Prostate gland (tissue), 2 donors: ENCODE measurements at regions not wholly inside any gene's neighbourhood (a gene's known extent, or its start where the extent isn't known, plus 50 kb on each side); places are given as distances from the start of the nearest gene placed in this dataset.

ENCODE experiments used
- POLR2A ChIP-seq: fragments of 450-650 bp; IDR thresholded peaks from one replicate; pipeline ENCODE4 v1.6.1; 2016; ENCODE audit warnings: antibody characterized with exemption, mild to moderate bottlenecking
- TF ChIP-seq, protein P1 (sequence below), 4 experiments: fragments of 200-600 bp in 2 of 4; fragments of 450-650 bp in 2 of 4; sonication (generic) in 2 of 4; IDR thresholded peaks; 1 replicate in 3 of 4; 2 replicates in 1 of 4; pipeline ENCODE4 v1.5.1; 2016 to 2019; ENCODE audit warnings: antibody characterized with exemption in 4 of 4, mild to moderate bottlenecking in 2 of 4, moderate library complexity in 2 of 4

DNA sequence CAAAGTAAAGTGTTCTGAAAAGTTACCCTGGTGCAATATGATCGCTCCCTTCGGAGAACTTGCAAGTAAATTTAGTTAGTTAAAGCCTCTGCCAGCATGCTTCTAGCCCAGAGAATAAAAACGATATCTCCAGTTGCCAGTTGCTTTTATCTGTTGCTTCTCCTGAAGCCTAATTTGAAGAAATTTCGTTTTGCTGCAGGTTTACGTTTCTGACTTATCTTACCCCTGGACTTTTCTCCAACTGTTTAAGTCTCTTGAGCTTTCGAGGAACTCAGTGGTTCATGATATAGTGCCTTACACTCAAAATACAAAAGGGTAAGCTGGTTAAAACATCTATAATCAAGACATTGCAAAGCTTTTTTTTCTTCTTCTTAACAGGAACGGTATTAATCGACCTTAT lies 131.1 kb downstream of the FAM161A start:
- TF ChIP-seq POLR2A, result no peak
- TF ChIP-seq, protein P1, sequence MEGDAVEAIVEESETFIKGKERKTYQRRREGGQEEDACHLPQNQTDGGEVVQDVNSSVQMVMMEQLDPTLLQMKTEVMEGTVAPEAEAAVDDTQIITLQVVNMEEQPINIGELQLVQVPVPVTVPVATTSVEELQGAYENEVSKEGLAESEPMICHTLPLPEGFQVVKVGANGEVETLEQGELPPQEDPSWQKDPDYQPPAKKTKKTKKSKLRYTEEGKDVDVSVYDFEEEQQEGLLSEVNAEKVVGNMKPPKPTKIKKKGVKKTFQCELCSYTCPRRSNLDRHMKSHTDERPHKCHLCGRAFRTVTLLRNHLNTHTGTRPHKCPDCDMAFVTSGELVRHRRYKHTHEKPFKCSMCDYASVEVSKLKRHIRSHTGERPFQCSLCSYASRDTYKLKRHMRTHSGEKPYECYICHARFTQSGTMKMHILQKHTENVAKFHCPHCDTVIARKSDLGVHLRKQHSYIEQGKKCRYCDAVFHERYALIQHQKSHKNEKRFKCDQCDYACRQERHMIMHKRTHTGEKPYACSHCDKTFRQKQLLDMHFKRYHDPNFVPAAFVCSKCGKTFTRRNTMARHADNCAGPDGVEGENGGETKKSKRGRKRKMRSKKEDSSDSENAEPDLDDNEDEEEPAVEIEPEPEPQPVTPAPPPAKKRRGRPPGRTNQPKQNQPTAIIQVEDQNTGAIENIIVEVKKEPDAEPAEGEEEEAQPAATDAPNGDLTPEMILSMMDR (IDR thresholded peaks at IDR 0.05), result no peak
